HCT116 (cell line): ENCODE measurements at regions not wholly inside any gene's neighbourhood (a gene's known extent, or its start where the extent isn't known, plus 50 kb on each side); places are given as distances from the start of the nearest gene placed in this dataset.

Source experiments
- CEBPB ChIP-seq: IDR thresholded peaks from 2 replicates; pipeline ENCODE4 v1.6.1; 2012; ENCODE audit warnings: low read depth
- RAD21 ChIP-seq: IDR thresholded peaks from 2 replicates; pipeline ENCODE4 v1.6.1; 2012; ENCODE audit warnings: low read depth, mild to moderate bottlenecking
- TF ChIP-seq, protein P1 (sequence below), 3 experiments: fragments of 200-600 bp in 1 of 3; sonication (generic) in 1 of 3; IDR thresholded peaks in 2 of 3; conservative IDR thresholded peaks in 1 of 3; 2 replicates each; pipeline ENCODE4 v1.5.1; 2012 to 2017; ENCODE audit warnings: low read depth in 2 of 3, low read length in 2 of 3, antibody characterized with exemption in 1 of 3, borderline replicate concordance in 1 of 3, control low read depth in 1 of 3, mild to moderate bottlenecking in 1 of 3, mixed read lengths in 1 of 3, mixed run types in 1 of 3, moderate library complexity in 1 of 3; ENCODE audit not compliant: insufficient read depth in 1 of 3

DNA sequence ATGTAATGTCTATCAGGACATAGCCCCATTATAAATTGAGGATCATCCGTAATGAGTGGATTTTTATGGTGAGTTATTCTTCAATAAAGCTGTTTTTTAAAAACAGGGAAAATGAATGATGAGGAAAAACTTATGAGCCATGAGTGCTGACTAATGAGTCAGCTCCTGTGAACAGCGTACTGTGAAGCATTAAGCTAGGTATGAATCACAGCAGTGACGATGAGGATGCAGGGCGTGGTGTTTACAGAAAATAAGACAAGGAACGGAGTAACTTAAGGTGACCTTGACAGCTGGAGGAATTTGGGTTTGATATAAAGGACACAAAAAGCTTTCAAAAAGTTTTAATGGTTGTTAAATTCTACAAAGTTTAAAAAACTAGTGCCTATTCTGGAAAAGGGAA lies 96.3 kb downstream of the FOXF2 start:
- TF ChIP-seq CEBPB (no peak), RAD21 (0 out of 2 replicates have a peak, but pooled peaks have one; percentile 2)
- TF ChIP-seq, protein P1, sequence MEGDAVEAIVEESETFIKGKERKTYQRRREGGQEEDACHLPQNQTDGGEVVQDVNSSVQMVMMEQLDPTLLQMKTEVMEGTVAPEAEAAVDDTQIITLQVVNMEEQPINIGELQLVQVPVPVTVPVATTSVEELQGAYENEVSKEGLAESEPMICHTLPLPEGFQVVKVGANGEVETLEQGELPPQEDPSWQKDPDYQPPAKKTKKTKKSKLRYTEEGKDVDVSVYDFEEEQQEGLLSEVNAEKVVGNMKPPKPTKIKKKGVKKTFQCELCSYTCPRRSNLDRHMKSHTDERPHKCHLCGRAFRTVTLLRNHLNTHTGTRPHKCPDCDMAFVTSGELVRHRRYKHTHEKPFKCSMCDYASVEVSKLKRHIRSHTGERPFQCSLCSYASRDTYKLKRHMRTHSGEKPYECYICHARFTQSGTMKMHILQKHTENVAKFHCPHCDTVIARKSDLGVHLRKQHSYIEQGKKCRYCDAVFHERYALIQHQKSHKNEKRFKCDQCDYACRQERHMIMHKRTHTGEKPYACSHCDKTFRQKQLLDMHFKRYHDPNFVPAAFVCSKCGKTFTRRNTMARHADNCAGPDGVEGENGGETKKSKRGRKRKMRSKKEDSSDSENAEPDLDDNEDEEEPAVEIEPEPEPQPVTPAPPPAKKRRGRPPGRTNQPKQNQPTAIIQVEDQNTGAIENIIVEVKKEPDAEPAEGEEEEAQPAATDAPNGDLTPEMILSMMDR (IDR thresholded peaks at IDR 0.05 in 2 of 3, conservative IDR thresholded peaks at IDR 0.05 in 1 of 3; ENCODE audit: borderline replicate concordance in 1 of 3, insufficient read depth in 1 of 3, low read depth in 2 of 3, low read length in 2 of 3): no peak
